Testis (tissue), 2 donors: ENCODE measurements at regions not wholly inside any gene's neighbourhood (a gene's known extent, or its start where the extent isn't known, plus 50 kb on each side); places are given as distances from the start of the nearest gene placed in this dataset.

Source experiments
- POLR2A ChIP-seq: fragments of 450-650 bp; IDR thresholded peaks from one replicate; pipeline ENCODE4 v1.6.1; 2017; ENCODE audit warnings: antibody characterized with exemption, mild to moderate bottlenecking, moderate library complexity
- TF ChIP-seq, protein P1 (sequence below), 3 experiments: fragments of 450-650 bp in 2 of 3; fragments of 200-600 bp in 1 of 3; sonication (generic) in 1 of 3; IDR thresholded peaks; one replicate each; pipeline ENCODE4 v1.5.1; 2016 to 2019; ENCODE audit warnings: antibody characterized with exemption in 3 of 3, mild to moderate bottlenecking in 2 of 3, moderate library complexity in 1 of 3

GRCh38 chr5:2204366-2205184 lies 321.9 kb upstream of the IRX4 start:
- TF ChIP-seq POLR2A = no peak
- TF ChIP-seq, protein P1, sequence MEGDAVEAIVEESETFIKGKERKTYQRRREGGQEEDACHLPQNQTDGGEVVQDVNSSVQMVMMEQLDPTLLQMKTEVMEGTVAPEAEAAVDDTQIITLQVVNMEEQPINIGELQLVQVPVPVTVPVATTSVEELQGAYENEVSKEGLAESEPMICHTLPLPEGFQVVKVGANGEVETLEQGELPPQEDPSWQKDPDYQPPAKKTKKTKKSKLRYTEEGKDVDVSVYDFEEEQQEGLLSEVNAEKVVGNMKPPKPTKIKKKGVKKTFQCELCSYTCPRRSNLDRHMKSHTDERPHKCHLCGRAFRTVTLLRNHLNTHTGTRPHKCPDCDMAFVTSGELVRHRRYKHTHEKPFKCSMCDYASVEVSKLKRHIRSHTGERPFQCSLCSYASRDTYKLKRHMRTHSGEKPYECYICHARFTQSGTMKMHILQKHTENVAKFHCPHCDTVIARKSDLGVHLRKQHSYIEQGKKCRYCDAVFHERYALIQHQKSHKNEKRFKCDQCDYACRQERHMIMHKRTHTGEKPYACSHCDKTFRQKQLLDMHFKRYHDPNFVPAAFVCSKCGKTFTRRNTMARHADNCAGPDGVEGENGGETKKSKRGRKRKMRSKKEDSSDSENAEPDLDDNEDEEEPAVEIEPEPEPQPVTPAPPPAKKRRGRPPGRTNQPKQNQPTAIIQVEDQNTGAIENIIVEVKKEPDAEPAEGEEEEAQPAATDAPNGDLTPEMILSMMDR (IDR thresholded peaks at IDR 0.05) = no peak
